MCF 10A (cell line): ENCODE measurements at regions not wholly inside any gene's neighbourhood (a gene's known extent, or its start where the extent isn't known, plus 50 kb on each side); places are given as distances from the start of the nearest gene placed in this dataset.
"Not testable (repeated sequence)": the region's sequence is repeated elsewhere in the genome, so short reads cannot be mapped to it uniquely, and the experiment has no call there.

Source experiments
- BruUV-seq: library from RNA; stranded (reverse); fragments of 400-500 nt; replicated peaks from 2 replicates; lab custom pipeline; 2021; lab: Mats Ljungman, UMichigan
- CTCF ChIA-PET: fragments of 300-600 bp; sonication (Branson Sonifier 250); formaldehyde crosslinking; extraction: SDS; loops from one replicate; lab custom pipeline; 2021; ENCODE audit warnings: antibody characterized with exemption, inconsistent platforms; lab: Yijun Ruan, JAX
- POLR2A ChIA-PET: fragments of 300-600, 350-650 bp; sonication (Branson Sonifier 250); formaldehyde crosslinking; extraction: SDS; loops from one replicate; lab custom pipeline; 2020; ENCODE audit warnings: antibody characterized with exemption, inconsistent platforms; lab: Yijun Ruan, JAX
- DNase-seq: peaks from one replicate; pipeline ENCODE4 v3.0.0-alpha.2; 2018; ENCODE audit not compliant: unreplicated experiment
- H3K27ac Mint-ChIP-seq: one replicate; pipeline ENCODE4 v1.8.0; 2022; ENCODE audit warnings: mild to moderate bottlenecking, low read depth, mixed read lengths; ENCODE audit not compliant: unreplicated experiment
- H3K27me3 Mint-ChIP-seq: one replicate; pipeline ENCODE4 v1.8.0; 2022; ENCODE audit warnings: mixed read lengths; ENCODE audit not compliant: insufficient read depth, unreplicated experiment
- H3K36me3 Mint-ChIP-seq: one replicate; pipeline ENCODE4 v1.8.0; 2022; ENCODE audit warnings: mild to moderate bottlenecking, moderate library complexity, mixed read lengths; ENCODE audit not compliant: insufficient read depth, unreplicated experiment
- H3K4me1 Mint-ChIP-seq: one replicate; pipeline ENCODE4 v1.8.0; 2022; ENCODE audit warnings: mixed read lengths; ENCODE audit not compliant: insufficient read depth, unreplicated experiment
- H3K4me3 Mint-ChIP-seq: one replicate; pipeline ENCODE4 v1.8.0; 2022; ENCODE audit warnings: mild to moderate bottlenecking, moderate library complexity, mixed read lengths; ENCODE audit not compliant: unreplicated experiment
- H3K9me3 Mint-ChIP-seq: one replicate; pipeline ENCODE4 v1.8.0; 2022; ENCODE audit warnings: mixed read lengths; ENCODE audit not compliant: unreplicated experiment
- intact Hi-C: fragments of 100-400 bp; cut with micrococcal nuclease; formaldehyde crosslinking; loops from 2 replicates; pipeline ENCODE4 v1.14.1; 2022
- TF ChIP-seq, protein P1 (sequence below): fragments of 200-600 bp; IDR thresholded peaks from one replicate; pipeline ENCODE4 v1.8.0; 2022; ENCODE audit warnings: antibody characterized with exemption, mild to moderate bottlenecking; ENCODE audit not compliant: unreplicated experiment

DNA sequence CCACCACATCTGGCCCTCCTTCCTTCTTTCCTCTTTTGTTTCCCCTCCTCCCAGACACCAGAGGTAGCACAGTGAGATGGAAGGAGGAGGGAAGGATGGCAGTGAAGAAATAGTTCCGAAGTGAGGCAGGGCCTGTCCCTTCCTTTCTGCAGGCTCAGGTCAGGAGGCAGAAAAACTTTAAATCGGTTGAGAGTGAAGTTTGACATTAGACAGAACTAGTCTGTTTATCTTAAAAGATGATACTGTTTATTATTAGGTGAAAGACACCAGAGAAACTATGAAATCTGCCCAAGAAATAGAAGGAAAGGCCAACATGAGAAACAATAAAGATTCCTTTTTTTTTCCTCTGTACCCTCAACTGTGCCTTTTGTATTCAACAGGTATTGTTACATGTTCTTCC is 670.3 kb downstream of the UTRN start:
- Mint-ChIP-seq H3K9me3 (no peaks in the 10 kb centered on the region), H3K27me3 (no peaks in the 10 kb centered on the region), H3K4me1 (peaks cover 7% of the 10 kb centered on the region), H3K27ac (no peak overlapping the region), H3K36me3 (no peaks in the 10 kb centered on the region), H3K4me3 (no peak overlapping the region)
- ChIA-PET POLR2A (no interaction called here), CTCF (no interaction called here)
- TF ChIP-seq, protein P1, sequence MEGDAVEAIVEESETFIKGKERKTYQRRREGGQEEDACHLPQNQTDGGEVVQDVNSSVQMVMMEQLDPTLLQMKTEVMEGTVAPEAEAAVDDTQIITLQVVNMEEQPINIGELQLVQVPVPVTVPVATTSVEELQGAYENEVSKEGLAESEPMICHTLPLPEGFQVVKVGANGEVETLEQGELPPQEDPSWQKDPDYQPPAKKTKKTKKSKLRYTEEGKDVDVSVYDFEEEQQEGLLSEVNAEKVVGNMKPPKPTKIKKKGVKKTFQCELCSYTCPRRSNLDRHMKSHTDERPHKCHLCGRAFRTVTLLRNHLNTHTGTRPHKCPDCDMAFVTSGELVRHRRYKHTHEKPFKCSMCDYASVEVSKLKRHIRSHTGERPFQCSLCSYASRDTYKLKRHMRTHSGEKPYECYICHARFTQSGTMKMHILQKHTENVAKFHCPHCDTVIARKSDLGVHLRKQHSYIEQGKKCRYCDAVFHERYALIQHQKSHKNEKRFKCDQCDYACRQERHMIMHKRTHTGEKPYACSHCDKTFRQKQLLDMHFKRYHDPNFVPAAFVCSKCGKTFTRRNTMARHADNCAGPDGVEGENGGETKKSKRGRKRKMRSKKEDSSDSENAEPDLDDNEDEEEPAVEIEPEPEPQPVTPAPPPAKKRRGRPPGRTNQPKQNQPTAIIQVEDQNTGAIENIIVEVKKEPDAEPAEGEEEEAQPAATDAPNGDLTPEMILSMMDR = no peak
- intact Hi-C loops = no loop called here
- no TSS peak for BruUV-seq
- DNase-seq = no peak

DNA sequence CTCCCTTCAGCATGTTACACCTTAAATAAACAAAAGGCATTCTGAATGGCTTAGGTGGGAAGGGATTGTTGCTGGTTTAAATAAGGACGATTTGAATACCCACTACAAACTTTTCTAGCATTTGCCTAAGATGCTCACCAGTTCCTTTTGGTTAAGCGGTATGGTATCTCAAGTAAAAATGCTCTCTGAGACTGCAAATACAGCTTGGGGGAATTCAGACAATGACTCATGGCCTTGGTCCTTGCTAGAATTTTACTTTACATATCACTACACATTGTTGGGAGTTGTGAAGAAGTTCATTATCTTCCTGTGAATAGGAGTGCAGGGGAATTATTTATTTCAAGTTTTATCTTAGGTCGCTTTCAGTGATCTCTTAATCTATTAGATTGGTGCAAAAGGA is 670.7 kb downstream of the UTRN start:
- H3K4me3 Mint-ChIP-seq = no peak overlapping the region
- DNase-seq = no peak

DNA sequence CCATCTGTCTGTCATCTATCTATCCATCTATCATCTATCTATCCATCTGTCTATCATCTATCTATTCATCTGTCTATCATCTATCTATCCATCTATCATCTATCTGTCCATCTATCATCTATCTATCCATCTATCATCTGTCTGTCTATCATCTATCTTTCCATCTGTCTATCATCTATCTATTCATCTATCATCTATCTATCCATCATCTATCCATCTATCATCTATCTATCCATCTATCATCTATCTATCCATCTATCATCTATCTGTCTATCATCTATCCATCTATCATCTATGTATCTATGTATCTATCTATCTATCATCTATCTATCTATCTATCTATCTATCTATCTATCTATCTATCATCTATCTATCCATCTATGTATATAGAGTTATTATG is 671.6 kb downstream of the UTRN start:
- DNase-seq, BruUV-seq, H3K27ac Mint-ChIP-seq, H3K27me3 Mint-ChIP-seq, intact Hi-C loops, H3K4me3 Mint-ChIP-seq, H3K36me3 Mint-ChIP-seq, H3K4me1 Mint-ChIP-seq, POLR2A ChIA-PET, H3K9me3 Mint-ChIP-seq: not testable (repeated sequence)
- CTCF ChIA-PET = interaction anchor here (0.6 kb wide), 1 partner anchor 379 kb away, joined by 4 read pairs; no protein-coding TSS in a partner anchor

More for the DNA sequence above, 670.7 kb downstream of the UTRN start:
- intact Hi-C loops = no loop called here
- Mint-ChIP-seq H3K27ac (no peak overlapping the region), H3K4me1 (peaks cover 7% of the 10 kb centered on the region), H3K9me3 (no peaks in the 10 kb centered on the region), H3K36me3 (no peaks in the 10 kb centered on the region), H3K27me3 (no peaks in the 10 kb centered on the region)
- TF ChIP-seq, protein P1 = no peak
- ChIA-PET POLR2A (no interaction called here), CTCF (no interaction called here)
- no TSS peak for BruUV-seq

DNA sequence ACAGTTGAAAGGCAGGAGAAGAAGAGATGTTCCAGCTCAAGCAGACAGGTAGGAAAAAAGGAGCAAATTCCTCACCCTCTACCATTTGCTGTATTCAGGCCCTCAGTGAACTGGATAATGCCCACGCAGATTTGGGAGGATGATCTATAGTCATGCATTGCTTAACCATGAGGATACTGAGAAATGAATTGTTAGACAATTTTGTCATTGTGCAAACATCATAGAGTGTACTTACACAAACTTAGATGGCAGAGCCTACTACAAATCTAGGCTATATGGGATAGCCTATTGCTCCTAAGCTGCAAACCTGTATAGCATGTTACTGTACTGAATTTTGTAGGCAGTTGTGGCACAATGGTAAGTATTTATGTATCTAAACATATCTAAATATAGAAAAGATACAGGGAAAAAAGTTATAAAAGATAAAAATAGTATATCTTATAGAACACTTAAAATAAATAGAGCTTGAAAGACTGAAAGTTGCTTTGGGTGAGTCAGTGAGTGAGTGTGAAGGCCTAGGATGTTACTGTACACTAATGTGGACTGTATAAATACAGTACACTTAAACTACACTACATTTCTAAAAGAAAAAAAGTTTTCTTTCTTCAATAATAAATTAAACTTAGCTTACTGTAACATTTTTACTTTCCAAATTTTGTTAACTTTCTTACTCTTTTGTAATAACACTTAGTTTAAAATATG is 672.3 kb downstream of the UTRN start:
- intact Hi-C loops = no loop called here
- Mint-ChIP-seq H3K27ac (no peak overlapping the region), H3K4me1 (peaks cover 7% of the 10 kb centered on the region), H3K9me3 (no peaks in the 10 kb centered on the region), H3K4me3 (no peak overlapping the region), H3K36me3 (no peaks in the 10 kb centered on the region), H3K27me3 (no peaks in the 10 kb centered on the region)
- ChIA-PET POLR2A (no interaction called here), CTCF (interaction anchor here (0.6 to 0.7 kb wide), 2 partner anchors 70 to 378 kb away, joined by 3 to 4 read pairs; no protein-coding TSS in a partner anchor)
- no TSS peak for BruUV-seq
- TF ChIP-seq, protein P1 = no peak
- no peak for DNase-seq
